ENCODE measurements at regions not wholly inside any gene's neighbourhood (a gene's known extent, or its start where the extent isn't known, plus 50 kb on each side); places are given as distances from the start of the nearest gene placed in this dataset.

- no peak for DNase-seq (ENCODE audit: low read depth)
Measured at GRCh38 chr1:182122256-182122912, 60.9 kb upstream of the ZNF648 start.

- no peak for DNase-seq (ENCODE audit: low read depth)
Measured at GRCh38 chr1:182121787-182122186, 60.3 kb upstream of the ZNF648 start.

GRCh38 chr1:182120411-182121258 lies 59.1 kb upstream of the ZNF648 start:
- DNase-seq (ENCODE audit: low read depth), result no peak

- DNase-seq (ENCODE audit: low read depth), result no peak
Measured at GRCh38 chr1:182119631-182120030, 58.1 kb upstream of the ZNF648 start.

GRCh38 chr1:182118851-182119250 lies 57.3 kb upstream of the ZNF648 start:
- DNase-seq (ENCODE audit: low read depth), result no peak

- no peak for DNase-seq (ENCODE audit: low read depth)
Measured at GRCh38 chr1:182114627-182115023, 53.1 kb upstream of the ZNF648 start.

- DNase-seq (ENCODE audit: low read depth), result no peak
Measured at GRCh38 chr1:182113879-182114626, 52.5 kb upstream of the ZNF648 start.

GRCh38 chr1:182111496-182111895 lies 50.0 kb upstream of the ZNF648 start:
- no peak for DNase-seq (ENCODE audit: low read depth)

Measured in stimulated activated CD8-positive, alpha-beta memory T cell treated with anti-CD3 and anti-CD28 coated beads, Interleukin-4, amount 100 ng/mL, for 24 hours (primary cell).